Liver (tissue), 8 donors: ENCODE measurements at regions not wholly inside any gene's neighbourhood (a gene's known extent, or its start where the extent isn't known, plus 50 kb on each side); places are given as distances from the start of the nearest gene placed in this dataset.

ENCODE experiments used
- DNase-seq: peaks from one replicate; pipeline ENCODE4 v3.0.0-alpha.2; 2017; ENCODE audit warnings: low spot score
- H3K27ac ChIP-seq, 2 donors: one replicate each; pipeline ENCODE4 v1.7.0; 2013; ENCODE audit warnings: inconsistent platforms in 2 of 2, low read length in 2 of 2, control low read depth in 1 of 2, low read depth in 1 of 2, mild to moderate bottlenecking in 1 of 2
- H3K27me3 ChIP-seq, 4 donors: one replicate each; pipeline versions ENCODE4 v1.6.1 to v1.7.0; 2013; ENCODE audit warnings: low read length in 3 of 4, inconsistent platforms in 1 of 4, mild to moderate bottlenecking in 1 of 4, moderate library complexity in 1 of 4; ENCODE audit not compliant: control insufficient read depth in 4 of 4, insufficient read depth in 4 of 4
- H3K36me3 ChIP-seq, 4 donors: one replicate each; pipeline versions ENCODE4 v1.6.1 to v1.7.0; 2013; ENCODE audit warnings: low read length in 3 of 4, mild to moderate bottlenecking in 3 of 4, low read depth in 1 of 4, moderate library complexity in 1 of 4; ENCODE audit not compliant: control insufficient read depth in 4 of 4, insufficient read depth in 3 of 4
- H3K4me1 ChIP-seq, 4 donors: one replicate each; pipeline versions ENCODE4 v1.6.1 to v1.7.0; 2013; ENCODE audit warnings: low read length in 3 of 4, mild to moderate bottlenecking in 3 of 4, moderate library complexity in 1 of 4; ENCODE audit not compliant: control insufficient read depth in 4 of 4, insufficient read depth in 4 of 4
- H3K4me3 ChIP-seq, 3 donors: one replicate each; pipeline versions ENCODE4 v1.6.1 to v1.7.0; 2013; ENCODE audit warnings: low read length in 3 of 3, control low read depth in 1 of 3, low read depth in 1 of 3, mild to moderate bottlenecking in 1 of 3
- H3K9ac ChIP-seq, 2 donors: one replicate each; pipeline ENCODE4 v1.7.0; 2013; ENCODE audit warnings: low read length in 2 of 2, mild to moderate bottlenecking in 2 of 2, moderate library complexity in 2 of 2, control low read depth in 1 of 2, low read depth in 1 of 2
- H3K9me3 ChIP-seq, 4 donors: one replicate each; pipeline versions ENCODE4 v1.6.1 to v1.7.0; 2013; ENCODE audit warnings: low read length in 3 of 4; ENCODE audit not compliant: control insufficient read depth in 4 of 4
- ATF3 ChIP-seq: IDR thresholded peaks from 2 replicates; pipeline ENCODE4 v1.6.1; 2016; ENCODE audit warnings: antibody characterized with exemption
- EGR1 ChIP-seq, 2 donors: IDR thresholded peaks; 2 replicates each; pipeline ENCODE4 v1.6.1; 2016 to 2018; ENCODE audit warnings: antibody characterized with exemption in 2 of 2, low read depth in 2 of 2
- FOXA1 ChIP-seq: IDR thresholded peaks from 2 replicates; pipeline ENCODE4 v1.6.1; 2016; ENCODE audit warnings: antibody characterized with exemption
- FOXA2 ChIP-seq: IDR thresholded peaks from 2 replicates; pipeline ENCODE4 v1.6.1; 2016; ENCODE audit warnings: antibody characterized with exemption
- GABPA ChIP-seq, 2 donors: IDR thresholded peaks in 1 of 2; conservative IDR thresholded peaks in 1 of 2; 2 replicates each; pipeline ENCODE4 v1.6.1; 2016; ENCODE audit warnings: antibody characterized with exemption in 2 of 2, mild to moderate bottlenecking in 1 of 2, moderate library complexity in 1 of 2
- HNF4A ChIP-seq, 2 donors: conservative IDR thresholded peaks; 2 replicates each; pipeline ENCODE4 v1.6.1; 2016; ENCODE audit warnings: antibody characterized with exemption in 2 of 2, mild to moderate bottlenecking in 2 of 2
- HNF4G ChIP-seq: IDR thresholded peaks from 2 replicates; pipeline ENCODE4 v1.6.1; 2016; ENCODE audit warnings: antibody characterized with exemption
- JUND ChIP-seq, 2 donors: IDR thresholded peaks; 2 replicates each; pipeline ENCODE4 v1.6.1; 2016; ENCODE audit warnings: antibody characterized with exemption in 2 of 2
- NR2F2 ChIP-seq: IDR thresholded peaks from 2 replicates; pipeline ENCODE4 v1.6.1; 2016; ENCODE audit warnings: antibody characterized with exemption
- RAD21 ChIP-seq, 2 donors: IDR thresholded peaks; 2 replicates each; pipeline ENCODE4 v1.6.1; 2016; ENCODE audit warnings: antibody characterized with exemption in 2 of 2, mild to moderate bottlenecking in 2 of 2
- RXRA ChIP-seq, 2 donors: IDR thresholded peaks; 2 replicates each; pipeline ENCODE4 v1.6.1; 2017 to 2018; ENCODE audit warnings: antibody characterized with exemption in 2 of 2, mild to moderate bottlenecking in 1 of 2
- SP1 ChIP-seq: IDR thresholded peaks from 2 replicates; pipeline ENCODE4 v1.6.1; 2018; ENCODE audit warnings: antibody characterized with exemption, mild to moderate bottlenecking
- TAF1 ChIP-seq: conservative IDR thresholded peaks from 2 replicates; pipeline ENCODE4 v1.6.1; 2016; ENCODE audit warnings: antibody characterized with exemption, mild to moderate bottlenecking
- YY1 ChIP-seq: IDR thresholded peaks from 2 replicates; pipeline ENCODE4 v1.6.1; 2016; ENCODE audit warnings: antibody characterized with exemption, mild to moderate bottlenecking
- WGBS: extraction: QIAGEN DNeasy Blood & Tissue Kit; methylation state at CpG from one replicate; pipeline ENCODE4 v1.1.7; 2013; 5-methylcytosine and 5-hydroxymethylcytosine counted together
- TF ChIP-seq, protein P1 (sequence below): IDR thresholded peaks from 2 replicates; pipeline ENCODE4 v1.6.1; 2016; ENCODE audit warnings: antibody characterized with exemption
- TF ChIP-seq, protein P2 (sequence below): fragments of 150-350 bp; IDR thresholded peaks from 2 replicates; pipeline ENCODE4 v1.5.1; 2017; ENCODE audit warnings: improper control_type of control experiment, low read depth, low read length; ENCODE audit not compliant: missing input control
- TF ChIP-seq, protein P3 (sequence below): IDR thresholded peaks from 2 replicates; pipeline ENCODE4 v1.6.1; 2016; ENCODE audit warnings: antibody characterized with exemption, mild to moderate bottlenecking
- TF ChIP-seq, protein P4 (sequence below): IDR thresholded peaks from 2 replicates; pipeline ENCODE4 v1.6.1; 2016; ENCODE audit warnings: antibody characterized with exemption
- donor health status: healthy.
- donor health status: healthy.
- donor health status: healthy.
- donor health status: healthy.
- donor health status: healthy.

DNA sequence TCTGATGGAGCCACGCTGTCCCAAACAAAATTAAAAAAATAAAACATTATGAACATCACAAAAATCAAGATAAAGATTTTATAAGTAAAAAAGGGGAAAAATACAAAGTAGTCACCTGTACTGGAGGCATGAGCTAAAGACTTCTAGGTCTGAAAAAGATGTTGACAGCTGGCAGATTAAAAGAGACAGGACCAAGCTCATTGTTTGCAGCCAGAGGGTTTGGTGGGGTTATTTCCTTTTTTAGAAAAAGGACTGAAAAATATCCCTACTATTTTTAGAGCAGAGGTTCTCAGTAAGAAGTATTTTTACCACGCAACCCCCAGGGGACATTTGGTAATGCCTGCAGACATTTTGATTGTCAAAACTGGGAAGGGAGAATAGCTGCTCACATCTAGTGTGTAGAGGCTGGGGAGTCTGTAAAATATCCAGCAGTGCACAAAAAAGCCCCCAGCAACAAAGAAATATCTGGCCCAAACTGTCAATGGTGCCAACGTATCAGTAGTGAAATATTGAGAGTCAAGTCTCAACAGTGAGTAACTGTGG is 353.4 kb downstream of the TLE1 start:
- H3K27ac ChIP-seq, result no peak overlapping the region
- H3K4me1 ChIP-seq, result no peaks in the 10 kb centered on the region
- no peak overlapping the region for H3K4me3 ChIP-seq
- no peak for DNase-seq
- H3K36me3 ChIP-seq, result no peaks in the 10 kb centered on the region
- no peaks in the 10 kb centered on the region for H3K27me3 ChIP-seq
- 84% methylated on average over 3 of the region's 3 CpGs for WGBS
- peaks cover 0 to 4% (median 1%) of the 10 kb centered on the region in 4 donors for H3K9me3 ChIP-seq
- H3K9ac ChIP-seq, result no peak overlapping the region
- no peak for TF ChIP-seq YY1
- TF ChIP-seq FOXA1, result no peak
- TF ChIP-seq, protein P1, sequence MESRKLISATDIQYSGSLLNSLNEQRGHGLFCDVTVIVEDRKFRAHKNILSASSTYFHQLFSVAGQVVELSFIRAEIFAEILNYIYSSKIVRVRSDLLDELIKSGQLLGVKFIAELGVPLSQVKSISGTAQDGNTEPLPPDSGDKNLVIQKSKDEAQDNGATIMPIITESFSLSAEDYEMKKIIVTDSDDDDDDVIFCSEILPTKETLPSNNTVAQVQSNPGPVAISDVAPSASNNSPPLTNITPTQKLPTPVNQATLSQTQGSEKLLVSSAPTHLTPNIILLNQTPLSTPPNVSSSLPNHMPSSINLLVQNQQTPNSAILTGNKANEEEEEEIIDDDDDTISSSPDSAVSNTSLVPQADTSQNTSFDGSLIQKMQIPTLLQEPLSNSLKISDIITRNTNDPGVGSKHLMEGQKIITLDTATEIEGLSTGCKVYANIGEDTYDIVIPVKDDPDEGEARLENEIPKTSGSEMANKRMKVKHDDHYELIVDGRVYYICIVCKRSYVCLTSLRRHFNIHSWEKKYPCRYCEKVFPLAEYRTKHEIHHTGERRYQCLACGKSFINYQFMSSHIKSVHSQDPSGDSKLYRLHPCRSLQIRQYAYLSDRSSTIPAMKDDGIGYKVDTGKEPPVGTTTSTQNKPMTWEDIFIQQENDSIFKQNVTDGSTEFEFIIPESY, result no peak
- no peak for TF ChIP-seq TAF1
- no peak for TF ChIP-seq HNF4A (conservative IDR thresholded peaks at IDR 0.05)

GRCh38 chr9:81321551-81321950 is 367.8 kb downstream of the TLE1 start:
- no peak for TF ChIP-seq GABPA (IDR thresholded peaks at IDR 0.05 in 1 of 2, conservative IDR thresholded peaks at IDR 0.05 in 1 of 2)
- TF ChIP-seq, protein P2, sequence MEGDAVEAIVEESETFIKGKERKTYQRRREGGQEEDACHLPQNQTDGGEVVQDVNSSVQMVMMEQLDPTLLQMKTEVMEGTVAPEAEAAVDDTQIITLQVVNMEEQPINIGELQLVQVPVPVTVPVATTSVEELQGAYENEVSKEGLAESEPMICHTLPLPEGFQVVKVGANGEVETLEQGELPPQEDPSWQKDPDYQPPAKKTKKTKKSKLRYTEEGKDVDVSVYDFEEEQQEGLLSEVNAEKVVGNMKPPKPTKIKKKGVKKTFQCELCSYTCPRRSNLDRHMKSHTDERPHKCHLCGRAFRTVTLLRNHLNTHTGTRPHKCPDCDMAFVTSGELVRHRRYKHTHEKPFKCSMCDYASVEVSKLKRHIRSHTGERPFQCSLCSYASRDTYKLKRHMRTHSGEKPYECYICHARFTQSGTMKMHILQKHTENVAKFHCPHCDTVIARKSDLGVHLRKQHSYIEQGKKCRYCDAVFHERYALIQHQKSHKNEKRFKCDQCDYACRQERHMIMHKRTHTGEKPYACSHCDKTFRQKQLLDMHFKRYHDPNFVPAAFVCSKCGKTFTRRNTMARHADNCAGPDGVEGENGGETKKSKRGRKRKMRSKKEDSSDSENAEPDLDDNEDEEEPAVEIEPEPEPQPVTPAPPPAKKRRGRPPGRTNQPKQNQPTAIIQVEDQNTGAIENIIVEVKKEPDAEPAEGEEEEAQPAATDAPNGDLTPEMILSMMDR, result no peak
- TF ChIP-seq HNF4G, result no peak
- TF ChIP-seq YY1, result no peak
- no peak for TF ChIP-seq JUND (IDR thresholded peaks at IDR 0.05)
- TF ChIP-seq SP1, result no peak
- no peak for TF ChIP-seq FOXA1
- TF ChIP-seq HNF4A (conservative IDR thresholded peaks at IDR 0.05), result no peak
- TF ChIP-seq ATF3, result no peak
- no peak for TF ChIP-seq FOXA2
- TF ChIP-seq, protein P1, result no peak
- no peak for TF ChIP-seq NR2F2
- TF ChIP-seq, protein P3, sequence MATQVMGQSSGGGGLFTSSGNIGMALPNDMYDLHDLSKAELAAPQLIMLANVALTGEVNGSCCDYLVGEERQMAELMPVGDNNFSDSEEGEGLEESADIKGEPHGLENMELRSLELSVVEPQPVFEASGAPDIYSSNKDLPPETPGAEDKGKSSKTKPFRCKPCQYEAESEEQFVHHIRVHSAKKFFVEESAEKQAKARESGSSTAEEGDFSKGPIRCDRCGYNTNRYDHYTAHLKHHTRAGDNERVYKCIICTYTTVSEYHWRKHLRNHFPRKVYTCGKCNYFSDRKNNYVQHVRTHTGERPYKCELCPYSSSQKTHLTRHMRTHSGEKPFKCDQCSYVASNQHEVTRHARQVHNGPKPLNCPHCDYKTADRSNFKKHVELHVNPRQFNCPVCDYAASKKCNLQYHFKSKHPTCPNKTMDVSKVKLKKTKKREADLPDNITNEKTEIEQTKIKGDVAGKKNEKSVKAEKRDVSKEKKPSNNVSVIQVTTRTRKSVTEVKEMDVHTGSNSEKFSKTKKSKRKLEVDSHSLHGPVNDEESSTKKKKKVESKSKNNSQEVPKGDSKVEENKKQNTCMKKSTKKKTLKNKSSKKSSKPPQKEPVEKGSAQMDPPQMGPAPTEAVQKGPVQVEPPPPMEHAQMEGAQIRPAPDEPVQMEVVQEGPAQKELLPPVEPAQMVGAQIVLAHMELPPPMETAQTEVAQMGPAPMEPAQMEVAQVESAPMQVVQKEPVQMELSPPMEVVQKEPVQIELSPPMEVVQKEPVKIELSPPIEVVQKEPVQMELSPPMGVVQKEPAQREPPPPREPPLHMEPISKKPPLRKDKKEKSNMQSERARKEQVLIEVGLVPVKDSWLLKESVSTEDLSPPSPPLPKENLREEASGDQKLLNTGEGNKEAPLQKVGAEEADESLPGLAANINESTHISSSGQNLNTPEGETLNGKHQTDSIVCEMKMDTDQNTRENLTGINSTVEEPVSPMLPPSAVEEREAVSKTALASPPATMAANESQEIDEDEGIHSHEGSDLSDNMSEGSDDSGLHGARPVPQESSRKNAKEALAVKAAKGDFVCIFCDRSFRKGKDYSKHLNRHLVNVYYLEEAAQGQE, result no peak
- TF ChIP-seq RAD21 (IDR thresholded peaks at IDR 0.05), result no peak
- TF ChIP-seq, protein P4, sequence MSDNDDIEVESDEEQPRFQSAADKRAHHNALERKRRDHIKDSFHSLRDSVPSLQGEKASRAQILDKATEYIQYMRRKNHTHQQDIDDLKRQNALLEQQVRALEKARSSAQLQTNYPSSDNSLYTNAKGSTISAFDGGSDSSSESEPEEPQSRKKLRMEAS, result no peak
- TF ChIP-seq RXRA (IDR thresholded peaks at IDR 0.05), result no peak
- TF ChIP-seq EGR1 (IDR thresholded peaks at IDR 0.05; ENCODE audit: low read depth in 2 of 2), result no peak
- Histone ChIP-seq H3K9me3 (peaks cover 0 to 3% (median under 1%) of the 10 kb centered on the region in 4 donors), H3K36me3 (no peaks in the 10 kb centered on the region), H3K4me3 (no peak overlapping the region), H3K4me1 (no peaks in the 10 kb centered on the region), H3K27me3 (no peaks in the 10 kb centered on the region), H3K27ac (no peak overlapping the region), H3K9ac (no peak overlapping the region)
- WGBS, result 83% methylated on average over 3 of the region's 3 CpGs
- no peak for DNase-seq
